ENCODE measurements at regions not wholly inside any gene's neighbourhood (a gene's known extent, or its start where the extent isn't known, plus 50 kb on each side); places are given as distances from the start of the nearest gene placed in this dataset.

DNA sequence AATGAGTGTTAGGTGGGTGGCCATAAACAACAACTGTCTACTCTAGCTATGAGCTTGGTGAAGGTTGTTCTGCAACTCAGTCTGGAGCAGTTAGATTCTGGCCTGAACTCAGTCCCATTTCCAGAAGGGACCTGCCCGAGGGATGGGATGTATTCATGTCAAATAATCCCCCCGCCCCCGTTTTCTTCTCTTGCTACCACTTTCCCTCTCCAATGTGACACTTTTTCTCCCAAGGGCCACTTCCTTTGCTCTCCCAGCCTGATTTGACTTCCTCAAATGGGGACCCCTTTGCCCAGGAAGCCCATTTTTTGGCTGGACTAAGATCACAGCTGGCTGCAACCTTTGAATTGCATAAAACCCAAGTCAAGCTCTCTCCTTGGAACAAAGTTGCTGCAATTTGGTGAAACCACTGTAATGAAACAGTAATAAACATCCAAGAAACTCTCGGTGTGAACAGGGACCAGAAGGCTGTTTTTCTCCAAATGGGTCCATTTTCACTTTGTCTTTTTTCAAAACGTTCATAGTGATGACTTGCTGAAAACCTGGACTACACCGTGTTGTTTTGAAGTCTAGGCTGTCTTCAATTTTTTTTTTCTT is 137.2 kb upstream of the GSC start:
- no peak for TF ChIP-seq CTCF (optimal IDR thresholded peaks at IDR 0.05 in 1 of 3, IDR thresholded peaks at IDR 0.05 in 1 of 3, conservative IDR thresholded peaks at IDR 0.05 in 1 of 3; ENCODE audit: extremely low read depth in 1 of 3, insufficient read depth in 2 of 3, low read length in 3 of 3)
- TF ChIP-seq EZH2 (IDR thresholded peaks at IDR 0.05; ENCODE audit: low read length): no peak

Data from keratinocyte (primary cell).